PFSK-1 (cell line): ENCODE measurements at regions not wholly inside any gene's neighbourhood (a gene's known extent, or its start where the extent isn't known, plus 50 kb on each side); places are given as distances from the start of the nearest gene placed in this dataset.

Source experiments
- FOXP2 ChIP-seq: optimal IDR thresholded peaks from 2 replicates; pipeline ENCODE3; 2011; ENCODE audit warnings: borderline replicate concordance, control low read depth, inconsistent platforms; ENCODE audit not compliant: insufficient read depth; ENCODE audit errors: extremely low read length, extremely low read depth
- POLR2AphosphoS5 ChIP-seq: IDR thresholded peaks from 2 replicates; pipeline ENCODE4 v1.6.1; 2012; ENCODE audit warnings: low read depth, mild to moderate bottlenecking, control low read depth, low read length, moderate library complexity
- REST ChIP-seq, 2 experiments: IDR thresholded peaks; 2 replicates each; pipeline versions ENCODE4 v1.6.1 to v1.8.0; 2011 to 2012; ENCODE audit warnings: low read depth in 2 of 2, low read length in 2 of 2, control low read depth in 1 of 2, inconsistent platforms in 1 of 2, mild to moderate bottlenecking in 1 of 2, moderate library complexity in 1 of 2; ENCODE audit not compliant: insufficient read depth in 1 of 2
- SIN3A ChIP-seq: IDR thresholded peaks from 2 replicates; pipeline ENCODE4 v1.6.1; 2012; ENCODE audit warnings: mild to moderate bottlenecking, low read length, moderate library complexity, borderline replicate concordance; ENCODE audit not compliant: insufficient read depth
- TAF1 ChIP-seq: IDR thresholded peaks from 2 replicates; pipeline ENCODE4 v1.6.1; 2012; ENCODE audit warnings: low read length, control low read depth, borderline replicate concordance; ENCODE audit not compliant: insufficient read depth

DNA sequence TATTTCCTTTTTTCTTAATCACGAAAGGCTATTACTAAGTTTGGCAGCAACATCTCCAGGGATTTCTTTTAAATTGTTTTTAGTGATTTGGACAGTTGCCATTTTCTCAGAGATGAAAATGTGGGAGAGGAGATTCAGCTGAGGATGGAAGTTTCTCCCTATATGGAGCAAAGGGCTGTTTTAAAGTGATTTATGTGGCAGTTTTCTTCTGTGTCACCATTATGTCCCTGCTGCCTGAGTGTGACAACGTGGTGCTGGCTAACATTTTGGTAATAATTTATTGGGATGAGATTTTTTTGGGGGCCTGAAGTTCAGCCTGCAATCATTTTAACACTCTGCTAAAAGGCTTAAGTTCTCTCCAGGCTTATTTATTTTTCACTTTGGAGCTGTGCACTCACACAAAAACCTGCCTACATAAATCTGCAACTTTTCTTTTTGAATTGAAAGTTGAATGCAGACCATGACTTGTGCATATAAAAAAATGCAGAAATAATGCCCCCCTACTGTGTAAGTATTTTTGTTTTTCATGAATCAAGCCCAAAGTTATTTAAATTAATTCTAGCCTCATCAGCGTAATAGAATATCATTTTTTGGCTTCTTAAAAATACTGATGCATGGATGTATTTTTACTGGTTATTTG lies 210.9 kb downstream of the ZIC1 start:
- no peak for TF ChIP-seq FOXP2
- no peak for TF ChIP-seq REST (IDR thresholded peaks at IDR 0.05; ENCODE audit: insufficient read depth in 1 of 2, low read depth in 2 of 2, low read length in 2 of 2)
- no peak for TF ChIP-seq POLR2AphosphoS5
- no peak for TF ChIP-seq SIN3A

DNA sequence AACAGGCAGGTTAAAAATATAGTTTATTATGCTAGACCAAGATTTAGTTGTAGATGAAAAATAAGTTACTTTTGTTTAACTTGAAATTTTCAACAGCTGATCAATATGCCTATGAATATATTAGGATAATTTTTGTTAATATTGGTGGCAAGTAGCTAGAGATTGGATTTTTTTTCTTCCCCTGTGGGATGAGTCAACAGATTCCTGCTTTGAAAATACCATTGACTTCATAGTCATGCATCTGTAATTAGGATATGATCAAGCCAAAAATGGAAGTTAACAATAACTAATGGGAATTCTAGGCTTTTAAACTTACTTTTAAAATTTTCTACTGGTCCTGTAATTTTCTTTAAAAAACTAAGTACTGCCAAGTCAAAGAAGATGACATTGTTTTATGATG lies 211.7 kb downstream of the ZIC1 start:
- TF ChIP-seq POLR2AphosphoS5 (no peak), SIN3A (no peak), TAF1 (no peak)

DNA sequence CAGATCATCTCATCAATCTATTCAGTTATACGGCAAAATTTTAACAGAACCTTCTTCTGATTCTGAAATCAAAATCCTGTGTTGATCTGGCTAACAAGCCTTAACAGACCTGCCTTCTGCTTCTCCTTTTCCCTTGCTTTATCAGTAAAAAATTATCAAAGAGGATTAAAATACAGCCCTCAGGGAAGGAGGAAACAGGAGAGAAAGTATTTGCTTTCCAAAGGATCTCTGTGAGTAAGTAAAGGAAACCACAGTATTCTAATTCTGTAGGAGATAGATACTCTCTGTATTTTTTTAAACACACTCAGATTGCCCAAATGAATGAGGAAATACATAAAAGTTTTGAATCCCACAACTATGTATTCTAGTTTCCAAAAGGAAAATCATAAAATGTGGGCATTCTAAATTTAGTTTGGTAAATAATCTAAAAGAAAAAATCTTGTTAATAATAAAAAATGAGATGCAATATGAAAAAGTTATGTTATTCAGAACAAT lies 221.8 kb downstream of the ZIC1 start:
- TF ChIP-seq FOXP2, result no peak
- no peak for TF ChIP-seq POLR2AphosphoS5
- TF ChIP-seq REST (IDR thresholded peaks at IDR 0.05; ENCODE audit: insufficient read depth in 1 of 2, low read depth in 2 of 2, low read length in 2 of 2), result no peak
- TF ChIP-seq TAF1, result no peak
- no peak for TF ChIP-seq SIN3A

DNA sequence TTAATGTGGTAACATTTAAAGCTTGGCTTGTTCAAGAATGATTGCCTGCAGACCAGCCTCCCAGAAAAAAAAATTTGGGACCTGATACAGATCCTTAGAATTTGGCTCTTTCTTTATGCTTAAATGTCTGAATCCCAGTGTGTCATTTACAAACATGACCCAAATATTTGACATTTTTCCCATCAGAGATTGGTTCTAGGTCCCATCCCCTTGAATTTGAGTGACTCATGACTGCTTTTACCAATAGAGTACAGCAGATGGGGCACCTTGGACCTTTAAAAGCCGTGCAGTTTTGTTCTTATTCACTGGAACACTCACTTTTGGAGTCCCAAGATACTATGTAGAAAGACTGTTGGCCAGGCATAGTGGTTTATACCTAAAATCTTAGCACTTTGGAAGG lies 231.6 kb downstream of the ZIC1 start:
- TF ChIP-seq SIN3A (no peak), REST (IDR thresholded peaks at IDR 0.05; ENCODE audit: insufficient read depth in 1 of 2, low read depth in 2 of 2, low read length in 2 of 2) (no peak), POLR2AphosphoS5 (no peak), FOXP2 (no peak), TAF1 (no peak)

DNA sequence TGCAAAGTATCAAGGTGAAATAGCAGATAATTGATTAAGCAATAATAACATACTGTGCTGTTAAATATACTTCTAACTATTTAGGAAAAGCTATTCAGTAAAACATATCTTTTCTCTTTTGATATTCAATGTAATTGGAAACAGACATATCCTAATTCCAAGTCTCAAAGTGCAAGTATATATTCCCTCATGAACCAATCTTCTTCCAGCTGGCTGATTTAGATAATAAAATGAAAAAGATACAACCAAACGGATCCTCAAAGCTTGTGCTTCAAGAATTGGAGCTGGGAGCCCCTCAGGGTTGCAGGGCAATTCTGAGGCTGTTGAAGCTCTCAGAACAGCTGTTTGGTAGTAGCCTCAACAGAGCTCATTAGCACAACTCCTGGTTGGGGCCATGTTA lies 236.6 kb downstream of the ZIC1 start:
- no peak for TF ChIP-seq REST (IDR thresholded peaks at IDR 0.05; ENCODE audit: insufficient read depth in 1 of 2, low read depth in 2 of 2, low read length in 2 of 2)
